GM19468 (cell line): ENCODE measurements at regions not wholly inside any gene's neighbourhood (a gene's known extent, or its start where the extent isn't known, plus 50 kb on each side); places are given as distances from the start of the nearest gene placed in this dataset.
"Not testable (repeated sequence)": the region's sequence is repeated elsewhere in the genome, so short reads cannot be mapped to it uniquely, and the experiment has no call there.

Experiments used
- ATAC-seq: cut with Tn5 transposase; IDR thresholded peaks from one replicate; pipeline ENCODE4 v1.9.1; 2021; ENCODE audit warnings: mild to moderate bottlenecking, moderate library complexity, moderate number of reproducible peaks; ENCODE audit not compliant: unreplicated experiment; ENCODE audit errors: extremely low read depth

DNA sequence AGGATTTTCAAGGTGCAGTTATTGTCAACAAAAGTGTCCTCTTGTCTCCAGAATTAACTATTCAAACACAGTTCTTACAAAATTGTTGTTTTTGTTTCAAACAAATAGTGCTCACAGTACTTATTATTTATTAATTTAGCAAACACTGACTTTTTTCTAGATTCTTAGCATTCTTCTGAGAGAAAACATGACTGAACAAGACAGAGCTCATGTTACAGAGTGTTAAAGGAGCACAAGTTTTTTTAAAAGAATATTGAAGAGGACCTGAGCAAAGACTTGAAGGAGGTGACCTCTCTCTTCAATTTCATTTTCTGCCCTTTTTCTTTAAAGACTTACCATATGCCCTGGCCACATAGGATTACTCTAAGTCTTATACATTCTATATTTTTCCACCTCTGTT, 2220.3 kb upstream of the AGA start:
- no peak for ATAC-seq

DNA sequence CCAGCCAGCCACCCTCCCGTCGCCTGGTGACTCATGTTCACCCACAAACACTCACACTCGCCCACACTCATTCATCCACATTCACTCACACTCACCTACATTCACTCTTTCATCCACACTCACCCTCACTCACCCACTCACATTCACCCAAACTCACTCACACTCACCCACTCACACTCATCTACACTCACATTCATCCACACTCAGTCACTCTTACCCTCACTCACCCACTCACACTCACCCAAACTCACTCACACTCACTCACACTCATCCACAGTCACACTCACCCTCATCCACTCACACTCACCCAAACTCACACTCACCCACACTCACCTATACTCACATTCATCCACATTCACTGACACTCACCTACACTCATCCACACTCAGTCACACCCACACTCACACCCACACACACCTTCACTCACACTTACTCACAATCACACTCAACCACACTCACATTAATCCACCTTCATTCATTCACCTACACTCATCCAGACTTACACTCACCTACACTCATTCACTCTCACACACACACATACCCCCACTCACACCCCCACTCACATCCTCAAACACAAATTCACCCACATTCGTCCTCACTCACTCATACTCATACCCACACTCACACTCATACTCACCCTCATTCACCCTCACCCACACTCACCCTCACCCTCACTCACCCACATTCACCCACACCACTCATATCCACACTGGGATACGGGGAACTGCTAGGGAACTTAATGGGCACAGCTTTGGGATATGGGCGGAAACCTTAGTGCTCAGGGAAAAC, 2221.6 kb upstream of the AGA start:
- no peak for ATAC-seq

DNA sequence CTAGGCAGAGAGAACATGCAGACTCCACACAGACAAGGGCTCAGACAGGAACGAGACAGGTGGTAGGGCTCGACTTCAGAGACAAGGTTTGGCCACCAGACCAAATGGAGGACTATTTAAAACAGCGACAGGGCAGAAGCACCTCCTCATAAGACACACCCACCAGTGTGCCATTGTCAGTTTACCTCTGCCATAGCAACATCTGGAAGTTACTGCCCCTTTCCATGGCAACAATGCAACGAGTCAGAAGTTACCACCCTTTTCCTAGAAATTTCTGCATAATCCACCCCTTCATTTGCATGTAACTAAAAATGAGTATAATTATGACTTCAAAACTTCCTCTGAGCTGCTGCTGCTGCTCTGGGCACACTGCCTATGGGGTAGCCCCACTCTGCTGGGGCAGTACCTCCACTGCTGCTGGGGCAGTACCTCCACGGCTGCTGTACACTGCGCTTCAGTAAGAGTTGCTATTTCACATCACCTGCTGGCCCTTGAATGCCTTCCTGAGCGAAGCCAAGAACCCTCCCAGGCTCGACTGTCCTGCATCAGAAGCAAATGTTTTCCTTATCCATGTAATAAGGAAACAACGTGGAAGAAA, 2222.3 kb upstream of the AGA start:
- no peak for ATAC-seq

DNA sequence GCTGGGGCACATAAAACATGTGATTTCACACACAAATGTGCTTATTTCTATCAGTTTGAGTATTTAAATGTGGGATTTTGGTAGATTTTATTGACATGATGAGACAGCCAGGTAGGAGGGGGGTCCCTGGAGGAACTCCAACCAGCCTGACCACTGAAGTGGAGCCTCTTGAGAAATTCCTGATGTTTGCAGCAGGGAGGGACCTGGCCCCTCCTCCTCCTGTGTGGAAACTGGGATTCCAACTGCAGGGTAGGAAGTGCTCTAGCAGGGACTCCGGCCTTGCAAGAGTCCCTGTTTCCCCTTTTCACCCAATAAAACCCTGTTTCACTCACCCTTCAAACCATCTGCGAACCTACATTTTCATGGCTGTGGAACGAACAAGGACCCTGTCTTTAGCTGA, 2224.0 kb upstream of the AGA start:
- no peak for ATAC-seq

DNA sequence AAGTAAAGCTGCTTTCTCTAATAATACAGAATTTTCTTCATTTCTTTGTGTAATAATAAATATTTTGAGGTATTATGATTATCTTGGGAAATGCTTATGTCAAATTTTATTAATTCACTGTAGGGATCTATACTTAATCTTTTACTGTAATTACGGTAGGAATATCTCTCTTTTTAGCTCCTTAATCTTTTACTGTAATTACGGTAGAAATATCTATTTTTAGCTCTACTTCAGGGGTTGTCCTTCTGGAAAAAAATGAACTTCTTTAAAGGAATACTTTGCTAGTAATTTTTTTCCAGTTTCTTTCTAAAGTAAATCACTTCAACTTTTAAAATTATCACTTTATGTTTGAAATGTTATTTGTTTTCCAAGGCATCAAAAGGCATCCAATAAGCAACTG, 2229.4 kb upstream of the AGA start:
- ATAC-seq, result no peak

DNA sequence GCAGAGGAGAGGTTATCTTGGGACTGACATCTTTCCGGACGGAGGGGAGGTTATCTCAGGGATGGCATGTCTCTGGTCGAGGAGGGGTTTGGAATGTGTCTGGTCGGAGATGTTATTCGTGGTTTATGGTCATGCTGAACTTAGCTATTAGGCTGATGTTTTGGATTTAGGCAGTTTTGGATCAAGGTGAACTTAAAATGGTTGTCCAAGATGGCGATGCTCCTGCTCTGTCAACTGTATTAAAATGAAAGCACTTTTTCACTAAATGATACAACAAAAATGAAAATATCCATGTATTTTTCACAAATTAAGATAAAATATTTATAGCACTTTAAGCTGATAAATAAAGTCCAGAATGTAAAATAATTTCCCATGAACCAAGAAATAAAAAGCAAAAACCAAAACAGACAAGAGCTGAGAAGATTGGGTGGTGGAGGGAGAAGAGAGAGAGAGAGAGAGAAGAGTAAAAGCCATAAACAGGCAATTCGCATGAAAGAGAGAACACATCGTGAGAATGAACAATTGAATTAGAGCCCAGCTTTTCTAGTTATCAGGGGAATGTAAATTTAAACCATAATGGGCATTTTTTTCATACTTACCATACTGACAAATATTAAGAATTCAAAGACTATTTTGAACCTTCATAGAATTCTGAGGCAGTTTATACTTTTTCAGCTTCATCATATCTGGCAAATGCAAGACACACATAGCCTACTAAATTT, 2236.0 kb upstream of the AGA start:
- ATAC-seq, result no peak

DNA sequence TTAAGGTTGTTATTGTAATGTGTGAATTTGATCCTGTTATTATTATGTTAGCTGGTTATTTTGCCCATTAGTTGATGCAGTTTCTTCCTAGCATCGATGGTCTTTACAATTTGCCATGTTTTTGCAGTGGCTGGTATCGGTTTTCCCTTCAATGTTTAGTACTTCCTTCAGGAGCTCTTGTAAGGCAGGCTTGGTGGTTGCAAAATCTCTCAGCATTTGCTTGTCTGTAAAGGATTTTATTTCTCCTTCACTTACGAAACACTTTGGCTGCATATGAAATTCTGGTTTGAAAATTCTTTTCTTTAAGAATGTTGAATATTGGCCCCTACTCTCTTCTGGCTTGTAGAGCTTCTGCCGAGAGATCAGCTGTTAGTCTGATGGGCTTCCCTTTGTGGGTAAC, 2241.4 kb upstream of the AGA start:
- ATAC-seq, result not testable (repeated sequence)

DNA sequence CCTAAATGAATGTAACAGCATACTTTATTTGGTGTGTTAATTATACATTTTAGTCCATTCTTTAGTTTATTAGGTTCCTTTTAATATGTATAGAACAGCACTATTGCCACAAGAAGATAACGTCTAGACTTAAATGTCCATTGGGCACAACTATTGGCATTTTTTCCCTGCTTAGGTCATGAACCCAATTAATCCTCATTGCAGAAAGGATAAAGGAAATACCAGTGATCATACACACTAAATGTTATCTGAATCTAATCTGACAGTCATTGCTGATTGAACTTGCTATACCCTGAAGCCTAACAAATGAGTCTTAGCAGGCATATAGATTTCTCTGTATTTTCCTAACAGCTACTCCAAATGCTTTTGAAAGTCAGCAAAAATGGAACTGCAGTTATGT, 2250.0 kb upstream of the AGA start:
- no peak for ATAC-seq

DNA sequence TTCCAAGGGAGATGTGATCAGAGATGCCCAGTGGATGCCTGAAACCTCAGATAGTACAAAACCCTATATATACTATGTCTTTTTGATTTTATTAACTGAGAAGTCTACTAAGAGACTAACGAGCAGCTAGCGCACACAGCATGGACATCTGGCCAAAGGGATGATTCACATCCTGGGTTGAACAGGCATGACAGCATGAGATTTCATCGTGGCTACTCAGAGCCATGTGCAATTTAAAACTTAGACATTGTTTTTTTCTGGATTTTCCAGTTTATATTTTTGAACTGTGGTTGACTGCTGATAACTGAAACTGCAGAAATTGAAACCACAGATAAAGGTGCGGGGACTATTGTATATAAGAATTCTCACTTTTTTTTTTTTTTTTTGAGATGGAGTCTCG, 2252.9 kb upstream of the AGA start:
- no peak for ATAC-seq

DNA sequence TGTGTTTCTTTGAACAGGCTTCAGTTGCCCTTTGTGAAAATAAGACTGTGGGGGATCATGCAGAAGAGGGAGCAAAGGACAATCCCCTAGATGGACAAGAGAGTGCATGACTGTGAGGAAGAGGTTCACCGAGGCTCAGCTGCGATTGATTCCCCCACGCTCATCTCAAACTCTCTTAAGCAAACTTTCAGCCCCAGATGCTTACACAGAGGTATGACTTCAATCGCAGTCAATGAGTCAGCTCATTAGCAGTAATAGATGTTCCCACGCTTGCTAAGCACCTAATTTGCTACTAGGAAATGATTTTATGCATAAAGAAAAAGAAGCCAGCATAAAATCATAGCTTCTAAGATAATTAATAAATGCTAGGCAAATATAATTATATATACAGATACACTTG, 2256.1 kb upstream of the AGA start:
- ATAC-seq, result no peak

DNA sequence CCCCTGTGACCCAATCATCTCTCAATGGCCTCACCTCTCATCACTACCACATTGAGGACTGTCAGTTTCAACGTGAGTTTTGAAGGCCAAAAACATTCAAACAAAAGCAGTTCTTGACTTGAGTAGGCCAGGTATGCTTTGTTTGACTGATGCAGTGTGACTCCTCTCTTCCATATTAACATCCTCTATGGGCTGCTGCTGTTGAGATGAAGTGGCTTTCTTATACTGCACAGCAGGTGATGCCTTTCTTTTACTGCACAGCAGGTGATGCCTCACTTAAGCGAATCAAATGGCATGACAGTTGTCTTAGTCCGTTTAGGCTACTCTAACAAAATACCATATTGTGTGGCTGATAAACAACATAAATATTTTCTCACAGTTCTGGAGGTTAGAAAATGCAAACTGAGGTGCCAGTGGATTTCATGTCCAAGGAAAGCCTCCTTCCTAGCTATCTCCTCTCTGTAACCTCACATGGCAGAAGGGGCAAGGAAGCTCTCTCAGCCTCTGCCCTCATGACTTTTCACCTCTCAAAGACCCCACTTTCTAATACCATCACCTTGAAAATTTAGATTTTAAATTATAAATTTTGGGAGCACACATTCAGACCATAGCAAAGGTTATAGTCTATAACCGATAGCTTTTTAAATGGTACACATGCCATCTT, 2267.9 kb upstream of the AGA start:
- no peak for ATAC-seq

DNA sequence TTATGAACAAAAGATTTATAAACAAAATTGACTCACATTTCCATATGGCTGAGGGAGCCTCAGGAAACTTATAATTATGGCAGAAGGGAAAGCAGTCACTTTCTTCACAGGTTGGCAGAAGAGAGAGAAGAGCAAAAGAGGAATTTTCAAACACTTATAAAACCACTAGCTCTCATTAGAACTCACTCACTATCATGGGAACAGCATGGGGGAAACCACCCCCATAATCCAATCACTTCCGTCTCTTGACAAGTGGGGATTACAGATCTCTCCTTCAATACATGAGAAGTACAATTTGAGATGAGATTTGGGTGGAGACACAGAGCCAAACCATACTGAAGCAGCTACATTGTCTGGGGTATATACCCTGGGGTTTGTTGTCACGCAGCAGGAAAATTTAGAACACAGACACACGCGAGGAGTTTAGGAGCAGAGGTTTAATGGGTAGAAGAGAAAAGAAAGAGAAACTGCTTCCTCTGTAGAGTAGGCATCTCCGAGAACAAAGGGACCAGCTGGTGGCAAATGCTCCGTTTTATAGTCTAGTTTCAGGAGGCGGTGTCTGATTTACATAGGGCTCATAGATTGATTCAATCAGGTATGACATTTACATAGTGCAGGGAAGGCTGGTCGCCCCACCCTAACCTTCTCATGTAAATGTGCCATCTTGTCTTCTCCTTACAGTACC, 2277.7 kb upstream of the AGA start:
- ATAC-seq, result no peak

DNA sequence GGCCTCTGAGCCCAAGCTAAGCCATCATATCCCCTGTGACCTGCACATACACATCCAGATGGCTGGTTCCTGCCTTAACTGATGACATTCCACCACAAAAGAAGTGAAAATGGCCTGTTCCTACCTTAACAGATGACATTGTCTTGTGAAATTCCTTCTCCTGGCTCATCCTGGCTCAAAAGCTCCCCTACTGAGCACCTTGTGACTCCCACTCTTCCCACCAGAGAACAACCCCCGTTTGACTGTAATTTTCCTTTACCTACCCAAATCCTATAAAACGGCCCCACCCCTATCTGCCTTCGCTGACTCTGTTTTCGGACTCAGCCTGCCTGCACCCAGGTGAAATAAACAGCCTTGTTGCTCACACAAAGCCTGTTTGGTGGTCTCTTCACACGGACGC, 2284.3 kb upstream of the AGA start:
- not testable (repeated sequence) for ATAC-seq

DNA sequence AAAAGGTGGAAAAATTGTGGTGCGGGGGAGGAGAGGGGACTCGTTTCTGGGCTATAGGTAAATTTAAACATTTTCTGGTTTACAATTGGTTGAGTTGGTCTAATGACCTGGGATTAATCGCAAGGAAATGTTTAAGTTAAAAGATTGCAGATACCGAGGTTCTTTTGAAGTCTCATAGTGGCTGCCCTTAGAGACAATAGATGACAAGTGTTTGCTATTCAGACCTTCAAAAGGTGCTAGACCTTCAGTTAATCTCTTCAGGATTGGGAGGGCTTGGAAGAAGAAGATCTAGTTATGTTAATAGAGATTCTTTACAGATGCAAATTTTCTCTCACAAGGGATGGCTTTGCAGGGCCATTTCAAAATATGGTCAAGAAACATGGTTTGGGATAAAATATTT, 2286.1 kb upstream of the AGA start:
- no peak for ATAC-seq

DNA sequence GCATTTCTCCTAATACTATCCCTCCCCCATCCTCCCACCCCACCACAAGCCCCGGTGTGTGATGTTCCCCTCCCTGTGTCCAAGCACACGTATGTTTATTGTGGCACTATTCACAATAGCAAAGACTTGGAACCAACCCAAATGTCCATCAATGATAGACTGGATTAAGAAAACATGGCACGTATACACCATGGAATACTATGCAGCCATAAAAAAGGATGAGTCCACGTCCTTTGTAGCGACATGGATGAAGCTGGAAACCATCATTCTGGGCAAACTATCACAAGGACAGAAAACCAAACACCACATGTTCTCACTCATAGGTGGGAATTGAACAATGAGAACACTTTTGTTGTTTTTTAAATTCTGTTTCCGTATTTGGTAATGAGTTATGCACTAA, 2294.6 kb upstream of the AGA start:
- ATAC-seq, result not testable (repeated sequence)

DNA sequence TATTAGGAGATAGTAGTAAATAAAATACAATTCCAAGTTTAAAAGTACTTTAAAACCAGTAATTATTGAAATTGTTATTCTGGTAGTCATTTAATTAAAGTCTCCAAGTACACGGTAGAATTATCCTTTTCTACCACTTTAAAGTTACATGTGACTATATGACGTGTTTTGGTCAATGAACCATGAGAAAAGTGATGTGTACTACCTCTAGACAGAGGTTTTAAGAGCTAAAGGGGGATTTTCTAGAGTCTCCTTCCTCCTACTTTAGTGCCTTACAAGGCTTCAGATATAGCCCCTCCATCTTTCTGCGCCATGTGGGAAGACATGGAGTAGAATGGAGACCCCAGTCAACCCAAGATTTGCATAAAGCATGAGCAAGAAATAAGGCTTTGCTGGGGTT, 2296.6 kb upstream of the AGA start:
- ATAC-seq, result no peak

DNA sequence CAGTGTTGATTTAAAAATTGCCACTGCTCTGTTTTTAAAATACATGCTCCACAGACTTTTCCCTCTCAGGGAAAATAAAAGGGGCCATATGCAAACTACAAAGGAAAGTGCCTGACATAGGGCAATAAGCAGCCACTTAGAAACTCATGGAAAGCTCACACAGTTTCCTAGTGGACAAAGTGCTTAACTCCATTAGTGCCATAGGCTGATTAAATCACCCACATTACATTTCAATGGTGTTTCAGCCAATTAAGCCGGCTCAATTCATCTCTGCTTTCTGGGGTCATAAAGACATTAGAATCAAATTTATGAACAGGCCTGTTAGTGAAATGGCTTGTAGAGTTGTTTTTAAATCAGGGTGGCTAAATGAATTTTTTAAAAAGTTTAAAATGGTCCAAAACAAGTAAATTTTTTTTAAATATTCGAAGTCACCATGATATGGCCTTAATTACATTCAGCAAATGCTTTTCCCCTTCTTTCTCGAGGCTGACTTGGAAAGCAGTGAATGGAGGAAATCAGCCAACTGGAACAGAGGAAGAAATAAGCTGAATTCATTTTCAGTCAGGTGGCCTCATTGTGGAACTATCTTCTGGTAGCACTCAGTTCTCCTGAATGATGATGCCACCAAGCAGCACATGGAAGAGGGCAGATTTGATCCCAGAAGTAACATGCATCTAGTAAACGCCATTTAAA, 2305.1 kb upstream of the AGA start:
- no peak for ATAC-seq

DNA sequence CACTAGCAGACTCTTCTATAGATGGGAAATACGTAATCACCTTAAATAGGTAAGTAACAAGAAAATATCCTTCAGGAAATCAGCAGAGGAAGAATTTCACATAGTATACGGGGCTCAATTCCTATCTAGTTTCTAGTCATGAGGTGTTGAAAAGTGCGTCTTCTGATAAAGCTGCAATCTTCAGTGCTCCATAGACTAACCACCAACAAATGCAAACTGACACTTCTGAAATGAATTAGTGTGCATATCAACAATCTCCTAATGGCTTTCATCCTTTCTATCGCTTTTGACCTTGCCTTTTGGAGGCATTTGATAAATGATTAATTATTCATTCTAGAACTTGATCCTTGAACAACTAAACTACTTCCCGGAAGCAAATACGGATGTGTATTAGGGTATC, 2306.6 kb upstream of the AGA start:
- ATAC-seq, result no peak

DNA sequence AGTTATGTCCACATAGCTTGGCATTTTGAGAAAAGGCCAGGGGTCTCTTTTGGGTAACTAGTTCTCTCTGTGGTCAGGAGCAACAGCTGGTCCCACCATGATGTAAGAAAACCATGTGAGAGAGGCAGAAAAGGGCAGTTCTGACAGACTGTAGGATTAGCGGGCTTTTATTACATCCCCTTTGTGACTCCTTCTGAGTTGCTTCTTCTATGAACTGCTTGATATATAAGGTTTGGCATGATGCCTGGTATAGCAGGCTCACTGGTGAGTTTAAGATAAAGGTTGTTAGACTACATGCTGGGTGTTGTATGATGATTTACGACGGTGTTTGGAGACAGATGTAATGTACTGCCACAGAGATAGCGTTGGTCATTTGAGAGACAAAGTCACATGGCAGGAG, 2308.1 kb upstream of the AGA start:
- no peak for ATAC-seq

DNA sequence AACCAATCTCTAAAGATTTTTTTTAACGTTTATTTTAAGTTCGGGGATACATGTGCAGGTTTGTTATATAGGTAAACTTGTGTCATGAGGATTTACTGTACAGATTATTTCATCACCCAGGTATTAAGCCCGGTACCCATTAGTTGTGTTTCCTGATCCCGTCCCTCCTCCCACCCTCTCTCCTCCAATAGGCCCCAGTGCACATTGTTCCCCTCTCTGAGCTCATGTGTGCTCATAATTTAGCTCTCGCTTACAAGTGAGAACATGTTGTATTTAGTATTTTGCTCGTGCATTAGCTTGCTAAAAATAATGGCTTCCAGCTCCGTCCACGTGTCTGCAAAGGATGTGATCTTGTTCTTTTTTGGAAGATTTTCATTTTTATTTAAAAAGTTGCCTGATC, 2309.4 kb upstream of the AGA start:
- no peak for ATAC-seq
